Stimulated activated CD4-positive, alpha-beta T cell treated with anti-CD3 and anti-CD28 coated beads, Interleukin-4, amount 100 ng/mL, for 48 hours (primary cell): ENCODE measurements at regions not wholly inside any gene's neighbourhood (a gene's known extent, or its start where the extent isn't known, plus 50 kb on each side); places are given as distances from the start of the nearest gene placed in this dataset.
"Not testable (repeated sequence)": the region's sequence is repeated elsewhere in the genome, so short reads cannot be mapped to it uniquely, and the experiment has no call there.

Source experiments
- DNase-seq, 2 donors: peaks; one replicate each; pipeline ENCODE4 v3.0.0-alpha.2; 2020; ENCODE audit warnings: low read depth in 2 of 2

DNA sequence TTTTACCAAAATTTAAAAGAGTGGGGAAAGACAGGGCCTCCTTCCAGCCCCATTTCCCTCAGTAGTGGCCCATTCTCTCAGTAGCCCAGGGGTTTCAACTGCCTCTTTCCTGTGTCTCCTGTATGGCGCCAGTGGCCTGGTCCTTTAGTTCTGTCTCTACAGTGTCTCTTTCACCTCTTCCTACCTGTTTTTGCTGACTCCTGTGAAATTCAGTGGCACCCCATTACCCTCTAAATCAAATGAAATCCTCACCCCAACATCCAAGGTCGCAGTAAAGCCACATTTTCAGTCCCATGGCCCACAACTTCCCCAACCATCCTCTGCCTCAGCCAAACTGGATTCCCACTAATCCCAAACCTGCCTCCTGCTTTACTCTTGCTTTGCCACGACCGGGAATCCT, 200.7 kb downstream of the IPMK start:
- no peak for DNase-seq

DNA sequence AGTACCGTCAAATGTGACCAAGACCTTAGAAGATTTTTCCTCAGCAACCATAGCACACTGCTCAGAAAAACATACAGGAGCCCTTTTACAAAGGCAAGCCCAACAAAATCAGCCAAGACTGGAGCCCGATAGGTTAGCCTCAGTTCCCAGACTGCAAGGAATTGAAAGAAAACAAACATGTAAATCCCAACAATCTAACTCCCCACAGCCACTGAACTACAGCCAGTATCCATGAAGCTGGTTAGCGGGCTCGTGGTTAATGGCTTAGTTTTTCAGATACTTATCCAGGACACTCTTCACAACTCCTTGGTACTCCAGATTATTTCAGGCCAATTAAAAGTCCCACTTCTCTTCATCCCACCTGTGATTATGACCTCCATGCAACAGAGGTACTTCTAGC, 201.6 kb downstream of the IPMK start:
- no peak for DNase-seq

DNA sequence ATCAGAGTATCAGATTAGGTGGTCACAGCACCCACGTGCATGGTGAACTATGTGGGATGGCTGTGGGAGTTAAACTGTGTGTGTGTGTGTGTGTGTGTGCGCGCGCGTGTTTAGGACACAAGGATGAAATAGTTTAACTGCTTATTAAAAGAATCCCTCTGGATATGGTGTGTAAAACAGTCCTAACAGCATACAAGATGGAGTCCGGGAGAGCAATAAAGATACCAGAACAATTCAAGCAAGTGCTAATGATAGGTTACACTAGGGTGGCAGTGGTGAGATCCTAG, 202.2 kb downstream of the IPMK start:
- DNase-seq, result no peak

DNA sequence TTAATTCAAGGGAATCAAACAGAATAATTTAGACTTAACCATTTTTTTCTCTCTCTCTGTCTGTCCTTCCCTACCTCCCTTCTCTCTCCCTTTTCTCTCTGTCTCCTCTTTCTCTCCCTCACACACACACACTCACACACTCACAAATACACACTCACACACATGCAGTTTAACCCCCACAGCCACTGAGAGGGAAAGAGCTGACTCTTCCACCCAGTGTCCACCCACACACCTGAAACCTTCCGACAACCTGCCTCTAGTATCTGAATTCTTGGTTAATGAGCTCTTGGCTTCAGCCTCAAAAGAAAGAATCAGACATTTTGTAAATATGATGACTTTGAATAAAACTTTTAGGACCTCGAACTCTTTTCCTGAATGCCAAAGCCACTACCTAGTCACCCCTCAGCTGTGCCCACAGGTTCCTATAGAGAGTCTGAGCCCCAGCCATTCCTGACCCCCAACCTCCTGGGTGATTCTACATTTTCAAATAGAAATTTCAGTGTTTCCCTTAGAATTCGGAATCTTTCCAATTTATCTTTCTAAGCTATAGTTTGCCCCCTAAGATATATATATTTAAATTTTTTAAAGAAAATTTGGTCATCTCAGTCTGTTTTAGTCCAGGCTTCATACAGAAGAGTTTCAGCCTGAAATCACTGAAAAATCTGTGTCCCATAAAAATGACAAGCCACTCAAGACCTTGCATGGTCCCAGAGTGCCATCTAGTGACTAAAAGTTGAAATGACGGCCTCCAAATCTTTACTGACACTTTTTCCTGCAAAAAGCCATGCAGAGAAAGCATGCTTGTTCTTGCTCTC, 202.8 kb downstream of the IPMK start:
- peak; percentile 0 to 12 for DNase-seq

DNA sequence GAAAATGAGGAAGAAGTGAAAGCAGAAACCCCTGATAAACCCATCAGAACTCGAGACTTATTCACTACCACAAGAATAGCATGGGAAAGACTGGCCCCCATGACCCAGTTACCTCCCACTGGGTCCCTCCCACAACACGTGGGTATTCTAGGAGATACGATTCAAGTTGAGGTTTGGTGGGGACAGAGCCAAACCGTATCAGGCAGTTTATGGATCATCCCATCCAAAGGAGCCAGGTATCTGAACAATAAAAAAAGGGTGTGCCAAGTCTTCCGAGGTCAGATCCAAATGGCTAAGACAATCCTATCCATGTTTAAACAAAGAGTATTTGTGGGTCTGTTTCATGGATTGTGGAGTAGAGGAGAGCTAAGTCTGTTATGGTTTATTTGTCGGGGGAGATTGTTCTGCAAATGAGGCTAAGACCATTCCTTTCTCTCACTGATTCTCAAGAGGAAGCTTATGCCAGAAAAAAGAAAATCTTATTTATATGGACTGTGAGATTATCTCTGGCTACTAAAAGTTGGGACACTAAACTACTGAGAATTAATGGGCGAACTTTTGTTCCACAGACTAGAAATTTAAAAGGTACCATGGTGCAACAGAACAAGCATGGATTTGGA, 203.7 kb downstream of the IPMK start:
- DNase-seq, result no peak

DNA sequence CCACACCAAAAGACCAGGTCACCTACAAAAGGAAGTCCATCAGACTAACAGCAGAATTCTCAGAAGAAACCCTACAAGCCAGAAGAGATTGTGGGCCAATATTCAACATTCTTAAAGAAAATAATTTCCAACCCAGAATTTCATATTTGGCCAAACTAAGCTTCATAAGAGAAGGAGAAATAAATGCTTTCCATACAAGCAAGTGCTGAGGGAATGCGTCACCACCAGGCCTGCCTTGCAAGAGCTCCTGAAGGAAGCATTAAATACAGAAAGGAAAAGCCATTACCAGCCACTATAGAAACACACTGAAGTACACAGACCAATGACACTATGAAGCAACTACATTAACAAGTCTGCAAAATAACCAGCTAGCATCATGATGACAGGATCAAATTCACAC, 209.0 kb downstream of the IPMK start:
- not testable (repeated sequence) for DNase-seq

DNA sequence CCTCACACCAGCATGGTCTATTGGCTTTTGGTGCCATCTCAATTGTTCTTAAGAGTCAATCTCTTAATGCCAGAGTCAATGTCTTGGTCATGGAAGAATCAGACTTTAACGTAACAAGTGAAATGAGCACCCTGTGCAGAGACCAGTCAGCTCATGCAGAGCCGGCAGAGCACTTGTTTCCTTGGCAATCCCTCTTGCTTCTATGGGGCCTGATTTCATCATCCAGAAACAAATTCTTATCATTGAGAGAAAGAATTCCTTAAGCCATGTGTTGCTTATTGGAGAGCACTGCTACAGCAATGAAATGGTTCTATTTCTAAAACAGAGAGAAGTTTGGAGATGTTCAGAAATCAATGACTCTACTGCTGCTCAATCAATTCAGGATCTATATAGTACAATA, 212.8 kb downstream of the IPMK start:
- DNase-seq, result no peak

DNA sequence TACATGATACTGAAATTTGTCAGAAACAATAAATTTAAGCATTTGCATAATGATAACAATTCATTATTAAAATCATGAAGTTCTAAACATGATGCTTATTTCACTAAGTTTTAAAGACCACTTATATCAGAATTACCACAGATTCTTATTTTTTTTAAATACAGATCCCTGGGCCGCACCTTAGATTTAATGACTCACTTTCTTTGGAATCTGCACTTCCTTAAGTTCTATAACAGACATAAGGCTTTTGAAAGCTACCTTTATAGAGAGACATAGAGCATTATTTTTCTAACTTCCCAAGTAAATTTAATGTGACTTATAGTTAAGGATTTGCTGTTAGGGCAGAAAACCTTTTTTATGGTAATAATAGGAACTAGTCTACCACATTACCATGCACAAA, 214.9 kb downstream of the IPMK start:
- DNase-seq, result no peak

DNA sequence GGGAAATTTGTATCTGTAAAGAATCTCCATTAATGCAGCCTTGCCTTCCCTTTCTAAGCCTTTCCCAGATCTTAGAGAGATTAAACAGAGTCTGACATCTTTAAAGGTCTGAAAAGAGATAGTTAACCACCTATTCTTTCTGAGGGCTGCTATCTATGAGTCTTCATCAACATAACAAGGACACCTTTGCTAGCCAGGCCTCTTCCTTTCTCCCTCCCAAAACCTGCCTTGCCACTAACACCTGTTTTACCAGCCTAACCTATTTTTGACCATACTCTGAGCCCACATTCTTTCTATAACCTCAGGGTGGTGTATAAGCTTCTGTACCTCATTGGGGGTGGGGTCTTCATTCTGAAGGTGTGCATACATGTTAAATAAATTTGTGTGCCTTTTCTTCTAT, 217.1 kb downstream of the IPMK start:
- DNase-seq, result no peak

DNA sequence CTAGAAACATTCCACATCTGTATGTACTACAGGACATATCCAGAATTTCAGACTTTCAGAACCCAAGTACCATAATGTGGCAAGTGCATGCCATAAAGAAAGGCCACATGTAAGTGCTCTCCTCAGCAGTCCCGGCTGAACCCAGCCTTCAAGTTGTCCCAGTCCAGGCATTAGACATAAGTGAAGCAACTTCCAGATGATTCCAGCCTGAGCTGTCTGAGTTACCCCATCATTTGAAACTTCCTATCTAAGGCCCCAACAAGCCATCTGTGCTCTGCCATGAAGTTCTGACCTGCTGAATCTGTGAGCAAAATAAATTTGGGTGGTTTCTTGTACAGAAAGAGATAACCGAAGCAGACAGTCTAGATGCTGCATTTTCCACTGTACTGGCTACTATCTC, 218.8 kb downstream of the IPMK start:
- DNase-seq, result no peak

DNA sequence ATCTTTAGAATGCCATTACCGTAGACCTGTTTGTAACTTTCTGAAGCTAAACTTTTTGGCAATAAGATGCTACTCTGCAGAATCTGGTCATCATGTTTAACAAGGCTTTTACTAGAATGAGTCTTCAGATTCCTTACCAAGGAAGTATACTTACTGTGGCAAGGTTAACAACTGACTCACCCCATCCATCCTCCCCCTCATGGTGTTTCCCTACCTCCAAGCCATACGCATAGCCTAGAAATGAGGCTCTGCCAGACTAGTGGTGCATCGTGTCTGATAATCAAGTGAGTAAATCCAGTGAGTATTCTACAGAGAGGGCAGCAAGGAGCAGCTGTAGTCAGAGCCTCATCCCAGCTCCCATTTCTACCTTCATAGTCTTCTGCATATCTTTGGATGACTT, 223.6 kb downstream of the IPMK start:
- no peak for DNase-seq

DNA sequence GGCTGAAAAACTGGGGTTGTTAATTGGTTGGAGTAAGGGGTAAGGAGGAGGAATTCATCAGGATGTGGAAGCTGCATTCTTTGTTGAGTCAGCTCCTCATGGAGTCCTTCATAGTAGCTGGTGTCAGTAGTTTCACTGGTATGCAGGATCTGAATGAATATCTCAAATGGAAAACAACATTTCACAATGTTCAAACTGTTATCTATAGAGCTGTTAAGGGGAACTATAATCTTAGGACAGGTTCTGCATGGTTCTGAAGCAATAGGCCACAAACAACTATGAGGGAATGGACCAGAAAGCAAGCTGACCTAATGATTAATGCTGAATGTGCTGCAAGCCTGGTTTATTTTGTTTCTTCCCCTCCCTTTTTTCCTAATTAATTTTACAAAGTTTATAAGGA, 225.8 kb downstream of the IPMK start:
- no peak for DNase-seq

DNA sequence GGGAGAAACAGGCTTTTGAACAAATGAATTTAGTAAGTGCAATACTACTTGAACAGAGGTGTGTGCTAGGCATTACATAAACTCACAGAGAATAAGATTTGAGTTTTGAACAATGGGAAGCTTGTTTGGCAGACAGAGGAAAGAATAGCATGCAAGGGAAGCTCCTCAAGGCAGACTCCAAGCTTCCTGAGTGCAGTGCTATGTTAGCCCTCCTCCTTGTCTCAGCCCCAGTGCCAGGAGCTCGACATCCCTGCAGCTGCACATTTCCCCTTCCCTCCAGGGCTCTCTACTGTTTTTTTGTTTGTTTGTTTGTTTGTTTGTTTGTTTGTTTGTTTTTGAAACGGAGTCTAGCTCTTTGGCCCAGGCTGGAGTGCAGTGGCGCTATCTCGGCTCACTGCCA, 237.5 kb downstream of the IPMK start:
- DNase-seq, result no peak

DNA sequence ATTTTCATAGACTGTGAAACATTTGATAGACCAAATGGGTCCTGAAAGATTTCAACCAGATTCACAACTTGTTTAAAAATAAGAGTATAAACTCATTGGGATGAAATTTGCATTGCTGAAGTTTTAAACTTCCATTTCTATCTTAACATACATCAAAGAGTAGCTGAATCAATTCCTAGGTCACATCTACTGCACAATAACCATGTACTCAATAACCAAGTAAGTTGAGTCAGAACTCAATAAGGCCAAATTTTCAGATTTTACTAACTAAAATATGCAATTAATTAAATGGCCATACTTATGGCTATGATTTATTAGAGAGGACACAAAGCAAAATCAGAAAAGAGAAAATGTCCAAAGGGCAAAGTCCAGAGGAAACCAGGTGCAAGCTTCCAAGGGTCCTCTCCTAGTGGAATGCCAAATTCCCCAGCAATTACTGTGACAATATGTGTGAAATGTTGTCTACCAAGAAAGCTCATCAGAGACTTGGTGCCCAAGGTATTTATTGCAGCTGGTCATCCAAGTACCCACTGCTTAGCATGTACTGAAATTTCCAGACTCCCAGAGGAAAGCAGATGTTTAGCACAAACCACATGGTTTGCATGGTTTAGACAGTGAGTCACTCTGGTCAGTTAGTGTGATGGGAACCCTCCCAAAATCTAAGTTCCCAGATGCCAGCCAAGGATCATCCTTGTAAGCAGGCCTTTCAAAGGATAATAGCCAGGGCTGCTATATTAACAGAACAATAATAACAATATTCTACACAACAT, 238.9 kb downstream of the IPMK start:
- no peak for DNase-seq

DNA sequence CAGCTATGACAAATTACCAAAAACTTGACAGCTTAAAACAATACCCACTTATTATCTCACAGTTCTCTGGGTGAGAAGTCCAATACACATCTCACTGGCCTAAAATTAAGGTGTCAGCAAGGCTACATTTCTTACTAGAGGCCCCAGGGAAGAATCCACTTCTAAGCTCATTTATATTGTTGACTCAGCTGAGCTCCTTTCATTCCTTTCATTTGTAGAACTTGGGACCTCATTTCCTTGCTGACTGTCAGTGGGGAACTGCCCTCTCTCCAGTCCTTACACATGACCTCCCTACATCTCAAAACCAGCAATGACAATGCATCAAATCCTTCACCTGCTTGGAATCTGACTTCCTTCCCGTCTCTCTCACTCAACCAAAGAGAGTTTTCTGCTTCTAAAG, 240.3 kb downstream of the IPMK start:
- DNase-seq, result no peak

DNA sequence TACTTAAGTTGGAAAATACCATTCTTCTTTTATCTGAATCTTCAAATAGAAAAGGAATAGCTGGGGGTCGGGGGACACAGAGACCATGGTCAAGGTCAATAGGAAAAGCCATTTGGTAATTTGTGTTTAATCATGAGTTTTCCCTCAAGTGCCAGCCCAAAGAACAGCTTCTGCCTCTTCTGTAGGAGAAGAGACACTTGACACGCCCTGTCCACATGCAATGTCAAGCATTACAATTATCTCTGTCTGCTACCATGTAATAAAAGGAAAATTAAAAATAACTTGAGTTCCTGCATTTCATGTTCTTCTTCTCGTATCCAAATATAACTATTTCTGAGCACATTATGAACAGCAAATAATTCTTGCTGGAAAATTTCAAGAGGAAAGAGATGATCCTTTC, 241.7 kb downstream of the IPMK start:
- no peak for DNase-seq

DNA sequence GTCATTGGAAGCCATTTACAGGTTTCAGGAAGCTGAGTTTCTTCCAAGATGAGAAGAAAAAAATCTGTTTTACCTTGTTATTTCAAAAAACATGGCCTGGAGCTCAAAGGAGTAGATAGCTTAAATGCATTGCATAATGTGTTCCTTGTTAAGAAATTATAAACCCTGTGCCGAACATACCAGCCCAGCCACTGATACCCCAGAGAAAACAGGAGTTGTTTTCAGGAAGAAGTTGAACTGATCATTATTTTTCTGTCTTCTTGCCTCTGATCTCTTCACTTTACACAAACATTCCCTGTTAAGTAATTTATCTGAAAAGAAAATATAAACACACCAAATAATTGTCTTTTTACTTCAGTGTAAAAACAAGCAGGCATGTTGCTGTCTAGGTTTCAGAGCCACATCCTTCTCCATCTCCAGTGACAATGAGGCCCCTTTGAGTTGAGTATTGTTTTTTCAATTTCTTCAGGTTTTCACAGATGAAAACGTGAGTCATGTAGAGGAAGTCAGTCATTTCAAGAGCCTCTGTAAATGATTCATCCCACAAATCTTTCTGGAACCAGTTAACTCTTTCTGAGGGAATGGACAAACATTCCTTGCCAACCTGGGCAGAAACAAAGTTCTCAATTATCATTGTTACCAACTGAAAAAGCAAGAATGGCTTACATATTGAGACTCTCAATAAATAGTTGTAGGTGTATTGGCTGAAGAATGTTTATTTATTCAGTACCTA, 244.2 kb downstream of the IPMK start:
- DNase-seq, result no peak

DNA sequence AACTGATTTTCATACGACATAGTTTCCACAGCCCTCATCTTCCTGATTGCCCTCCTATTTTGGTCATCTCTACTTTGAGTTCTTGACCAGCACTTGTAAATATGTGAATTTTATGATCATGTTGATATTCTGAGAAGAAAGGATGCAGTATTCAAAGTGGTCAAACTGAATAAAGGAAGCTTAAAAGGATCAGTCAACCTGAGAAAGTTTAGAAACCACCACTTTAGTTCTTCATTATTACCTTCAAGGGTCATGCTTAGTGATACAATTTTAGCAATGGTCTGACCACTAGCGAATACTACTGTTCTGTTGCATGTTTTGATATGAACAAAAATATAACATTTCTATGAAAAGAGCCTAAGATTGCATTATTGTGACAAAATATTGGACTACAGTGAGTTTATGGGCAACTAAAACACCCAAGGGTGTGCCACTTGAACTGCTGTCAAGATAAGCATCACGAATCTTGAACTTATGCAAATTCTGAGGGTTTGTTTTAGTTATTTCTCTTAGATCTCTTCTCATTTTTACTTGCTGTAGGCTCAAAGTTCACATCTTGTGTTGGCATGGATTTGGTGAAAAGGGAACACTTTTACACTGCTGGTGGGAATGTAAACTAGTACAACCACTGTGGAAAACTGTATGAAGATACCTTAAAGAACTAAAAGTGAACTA, 247.7 kb downstream of the IPMK start:
- no peak for DNase-seq

DNA sequence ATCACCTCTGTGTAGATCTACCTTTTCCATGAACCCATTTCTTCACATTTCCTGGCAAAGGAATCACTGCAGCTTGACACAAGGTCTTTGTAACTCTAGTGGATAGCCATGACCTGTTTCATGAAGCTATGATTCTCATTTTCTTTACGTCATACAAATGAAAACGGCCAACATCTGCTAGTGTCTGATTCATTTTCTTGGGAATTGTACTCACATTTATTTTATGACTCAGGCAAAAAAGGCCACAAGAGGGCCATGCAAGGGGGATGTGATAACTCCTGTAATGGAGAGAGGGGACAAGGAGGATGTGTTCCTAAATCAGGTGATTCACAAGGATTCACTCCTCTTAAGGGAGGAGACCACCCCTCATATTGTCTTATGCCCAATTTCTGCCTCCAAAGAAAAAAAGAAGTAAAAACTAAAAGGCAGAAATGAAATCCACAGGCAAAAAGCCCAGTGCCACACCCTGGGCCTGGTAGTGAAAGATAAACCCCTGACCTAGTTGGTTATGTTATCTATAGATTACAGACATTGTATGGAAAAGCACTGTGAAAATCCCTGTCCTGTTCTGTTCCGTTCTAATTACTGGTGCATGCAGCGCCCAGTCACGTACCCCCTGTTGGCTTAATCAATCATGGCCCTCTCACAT, 249.9 kb downstream of the IPMK start:
- no peak for DNase-seq

DNA sequence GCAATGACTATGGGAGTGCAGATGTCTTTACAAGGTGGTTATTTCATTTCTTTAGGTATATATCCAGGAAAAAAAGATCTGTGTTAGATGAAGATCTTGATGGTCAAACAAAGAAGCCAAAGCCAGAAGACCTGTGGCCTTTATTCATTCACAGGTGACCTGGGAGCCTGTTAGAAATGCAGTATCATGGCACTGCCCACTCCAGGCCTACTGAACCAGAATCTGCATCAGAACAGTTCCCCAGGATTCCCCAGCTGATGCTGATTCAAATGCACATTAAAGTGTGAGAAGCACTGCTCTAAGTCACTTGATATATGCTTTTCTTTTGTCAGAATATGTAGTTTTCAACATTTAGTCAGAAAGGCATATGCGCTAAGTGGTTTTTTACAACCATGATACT, 251.1 kb downstream of the IPMK start:
- DNase-seq, result no peak

DNA sequence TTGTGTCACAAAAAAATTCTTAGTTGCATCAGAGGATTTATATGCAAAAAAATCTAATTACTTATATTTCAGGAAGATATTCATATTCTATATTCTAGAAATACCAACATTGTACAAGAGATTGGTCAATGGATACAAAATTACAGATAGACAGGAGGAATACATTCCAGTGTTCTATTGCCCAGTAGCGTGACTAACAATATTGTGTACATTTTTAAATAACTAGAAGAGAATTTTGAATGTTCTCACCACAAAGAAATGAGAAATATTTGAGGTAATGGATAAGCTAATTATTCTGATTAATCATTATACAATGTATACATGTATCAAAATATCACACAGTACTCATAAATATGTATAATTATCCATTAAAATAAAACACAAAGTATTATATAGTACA, 253.3 kb downstream of the IPMK start:
- no peak for DNase-seq
